ENCODE measurements at regions not wholly inside any gene's neighbourhood (a gene's known extent, or its start where the extent isn't known, plus 50 kb on each side); places are given as distances from the start of the nearest gene placed in this dataset.

GRCh38 chr18:77199707-77200106, 49.9 kb upstream of the GALR1 start:
- intact Hi-C loops (cut with DNase I; ENCODE audit: low total_unique reads) (no loop called here), in situ Hi-C loops (cut with MboI; ENCODE audit: low pct_ligation_motif_present in 1 of 4, low pct_unique_long_range_greater_than_20kb in 1 of 4, low sequenced_read_pairs in 3 of 4) (loop anchor here in 1 of 4 donors (25.0 kb wide), 1 partner anchor 212 kb away; no protein-coding TSS in a partner anchor)
- Histone ChIP-seq H3K27me3 (no peaks in the 10 kb centered on the region), H3K27ac (no peak overlapping the region), H3K9me3 (no peaks in the 10 kb centered on the region), H3K4me3 (no peak overlapping the region), H3K4me1 (no peaks in the 10 kb centered on the region), H3K36me3 (no peaks in the 10 kb centered on the region)
- no peak for TF ChIP-seq POLR2AphosphoS5 (IDR thresholded peaks at IDR 0.05)
- no peak for TF ChIP-seq POLR2A (IDR thresholded peaks at IDR 0.05)
- TF ChIP-seq EP300 (IDR thresholded peaks at IDR 0.05; ENCODE audit: low read depth), result no peak
- TF ChIP-seq CTCF (IDR thresholded peaks at IDR 0.05), result no peak
- DNase-seq, result no peak

All from transverse colon (tissue), 4 donors.